MM.1S (cell line): ENCODE measurements at regions not wholly inside any gene's neighbourhood (a gene's known extent, or its start where the extent isn't known, plus 50 kb on each side); places are given as distances from the start of the nearest gene placed in this dataset.

Experiments used
- EZH2 ChIP-seq: fragments of 300-600 bp; sonication (generic); optimal IDR thresholded peaks from 2 replicates; pipeline ENCODE3; 2017; ENCODE audit warnings: low read depth, mild to moderate bottlenecking, antibody characterized with exemption, low read length, mixed read lengths
- TF ChIP-seq, protein P1 (sequence below): fragments of 300-600 bp; sonication (generic); IDR thresholded peaks from 2 replicates; pipeline ENCODE4 v1.5.1; 2016; ENCODE audit warnings: antibody characterized with exemption, low read length, mixed read lengths

DNA sequence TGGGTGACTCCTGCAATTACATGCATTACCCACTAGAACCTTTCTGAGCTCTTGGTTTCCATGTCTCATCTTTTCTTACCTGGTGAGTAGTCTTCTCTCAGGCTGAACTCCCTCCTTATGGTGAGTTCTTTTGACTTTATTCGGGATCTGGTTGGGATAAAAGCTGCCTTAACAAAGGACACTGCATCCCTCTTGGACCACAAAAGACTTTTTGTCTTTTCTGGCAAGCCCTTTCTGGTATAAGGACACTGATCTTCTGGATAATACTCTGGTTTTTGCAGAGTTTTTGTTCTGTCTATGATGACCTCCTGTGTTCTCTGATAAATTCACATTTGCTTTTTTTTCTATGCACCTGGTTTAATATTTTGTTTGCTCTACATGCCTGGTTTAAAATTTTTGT, 66.7 kb downstream of the SLITRK1 start:
- TF ChIP-seq, protein P1, sequence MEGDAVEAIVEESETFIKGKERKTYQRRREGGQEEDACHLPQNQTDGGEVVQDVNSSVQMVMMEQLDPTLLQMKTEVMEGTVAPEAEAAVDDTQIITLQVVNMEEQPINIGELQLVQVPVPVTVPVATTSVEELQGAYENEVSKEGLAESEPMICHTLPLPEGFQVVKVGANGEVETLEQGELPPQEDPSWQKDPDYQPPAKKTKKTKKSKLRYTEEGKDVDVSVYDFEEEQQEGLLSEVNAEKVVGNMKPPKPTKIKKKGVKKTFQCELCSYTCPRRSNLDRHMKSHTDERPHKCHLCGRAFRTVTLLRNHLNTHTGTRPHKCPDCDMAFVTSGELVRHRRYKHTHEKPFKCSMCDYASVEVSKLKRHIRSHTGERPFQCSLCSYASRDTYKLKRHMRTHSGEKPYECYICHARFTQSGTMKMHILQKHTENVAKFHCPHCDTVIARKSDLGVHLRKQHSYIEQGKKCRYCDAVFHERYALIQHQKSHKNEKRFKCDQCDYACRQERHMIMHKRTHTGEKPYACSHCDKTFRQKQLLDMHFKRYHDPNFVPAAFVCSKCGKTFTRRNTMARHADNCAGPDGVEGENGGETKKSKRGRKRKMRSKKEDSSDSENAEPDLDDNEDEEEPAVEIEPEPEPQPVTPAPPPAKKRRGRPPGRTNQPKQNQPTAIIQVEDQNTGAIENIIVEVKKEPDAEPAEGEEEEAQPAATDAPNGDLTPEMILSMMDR: no peak
- TF ChIP-seq EZH2: no peak
